AG09309 (cell line): ENCODE measurements at regions not wholly inside any gene's neighbourhood (a gene's known extent, or its start where the extent isn't known, plus 50 kb on each side); places are given as distances from the start of the nearest gene placed in this dataset.
"Not testable (repeated sequence)": the region's sequence is repeated elsewhere in the genome, so short reads cannot be mapped to it uniquely, and the experiment has no call there.

Experiments
- DNase-seq: peaks from one replicate; pipeline ENCODE4 v3.0.0-alpha.2; 2010; ENCODE audit warnings: low read depth
- H3K4me3 ChIP-seq: 2 replicates; pipeline ENCODE4 v1.5.1; 2011; ENCODE audit warnings: mild to moderate bottlenecking, low read depth, low read length, moderate library complexity; ENCODE audit not compliant: control insufficient read depth
- CTCF ChIP-seq: IDR thresholded peaks from 2 replicates; pipeline ENCODE4 v1.5.1; 2011; ENCODE audit warnings: mild to moderate bottlenecking, low read depth, low read length, inconsistent platforms; ENCODE audit not compliant: insufficient read depth, control insufficient read depth; ENCODE audit errors: missing control alignments

DNA sequence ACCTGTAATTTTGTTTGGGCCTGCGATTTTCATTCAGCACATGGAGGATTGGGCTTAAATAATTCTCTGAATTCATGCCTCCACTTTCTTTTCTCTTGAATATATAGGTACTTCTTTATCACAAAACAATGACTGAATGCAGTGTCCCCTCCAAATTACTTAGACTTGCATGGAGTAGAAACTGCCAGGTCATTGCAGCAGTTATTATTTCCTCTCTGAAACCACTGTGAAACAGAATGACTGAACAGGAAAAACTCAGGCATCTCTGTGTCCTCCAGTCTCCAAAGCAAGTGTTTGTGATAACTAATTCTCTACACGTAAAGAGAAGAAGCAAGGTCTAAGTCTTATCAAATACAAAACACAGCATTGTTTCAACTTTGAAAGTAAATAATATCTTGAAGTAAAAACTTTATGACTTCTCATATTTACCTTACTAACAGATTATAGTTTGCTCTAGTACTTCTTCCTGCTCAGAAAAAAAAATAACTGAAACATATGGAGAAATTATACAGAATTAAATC is 144.5 kb upstream of the DIAPH2 start:
- no peak overlapping the region for H3K4me3 ChIP-seq
- TF ChIP-seq CTCF = no peak
- DNase-seq = no peak

DNA sequence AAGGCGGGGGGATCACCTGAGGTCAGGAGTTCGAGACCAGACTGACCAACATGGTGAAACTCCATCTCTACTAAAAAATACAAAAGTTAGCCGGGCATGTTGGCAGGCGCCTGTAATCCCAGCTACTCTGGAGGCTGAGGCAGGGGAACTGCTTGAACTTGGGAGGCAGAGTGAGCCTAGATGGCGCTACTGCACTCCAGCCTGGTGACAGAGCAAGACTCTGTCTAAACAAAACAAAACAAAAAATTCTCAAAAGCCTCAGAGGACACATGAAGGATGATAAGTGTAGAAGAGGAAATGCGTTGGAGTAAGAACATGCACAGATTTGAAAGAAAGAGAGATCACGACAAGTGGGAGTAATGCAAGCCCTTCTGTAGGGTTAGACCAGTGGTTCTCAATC is 138.4 kb upstream of the DIAPH2 start:
- not testable (repeated sequence) for H3K4me3 ChIP-seq

GRCh38 chrX:96551322-96551872 is 133.2 kb upstream of the DIAPH2 start:
- TF ChIP-seq CTCF = no peak
- H3K4me3 ChIP-seq = no peak overlapping the region
- DNase-seq = no peak

More for the DNA sequence above, 138.4 kb upstream of the DIAPH2 start:
- DNase-seq = not testable (repeated sequence)

DNA sequence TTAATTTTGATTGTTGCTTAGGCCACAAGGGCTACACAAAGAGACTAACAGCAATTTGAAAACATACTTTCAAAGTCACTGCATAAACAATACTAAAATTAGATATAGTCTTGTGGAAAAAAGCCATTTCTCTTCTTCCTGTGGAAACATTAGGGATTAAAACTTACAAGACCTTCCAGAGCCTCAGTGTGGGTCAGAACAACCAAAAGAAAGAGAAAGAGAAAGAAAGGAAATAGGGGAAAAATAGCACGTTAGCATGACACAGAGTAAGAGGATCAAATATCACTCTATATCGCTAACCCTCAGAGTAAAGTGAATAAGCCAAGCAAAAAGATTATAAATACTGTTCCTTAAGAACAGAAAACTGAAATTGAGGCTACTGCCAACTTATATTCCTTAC is 127.8 kb upstream of the DIAPH2 start:
- TF ChIP-seq CTCF = no peak
- no peak overlapping the region for H3K4me3 ChIP-seq
- DNase-seq = no peak

DNA sequence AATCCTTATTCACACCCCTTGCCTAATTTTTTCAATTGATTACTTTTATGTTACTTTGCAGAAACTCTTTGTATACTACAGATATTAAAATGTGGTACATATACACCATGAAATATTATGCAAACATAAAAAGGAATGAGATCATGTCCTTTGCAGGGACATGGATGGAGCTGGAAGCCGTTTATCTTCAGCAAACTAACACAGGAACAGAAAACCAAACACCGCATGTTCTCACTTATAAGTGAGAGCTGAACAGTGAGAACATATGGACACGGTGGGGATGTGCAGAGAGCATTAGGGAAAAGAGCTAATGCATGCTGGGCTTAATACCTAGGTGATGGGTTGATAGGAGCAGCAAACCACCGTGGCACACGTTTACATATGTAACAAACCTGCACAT is 123.5 kb upstream of the DIAPH2 start:
- DNase-seq, H3K4me3 ChIP-seq: not testable (repeated sequence)

GRCh38 chrX:96563646-96564045 is 121.0 kb upstream of the DIAPH2 start:
- no peak for TF ChIP-seq CTCF
- no peak overlapping the region for H3K4me3 ChIP-seq
- peak; percentile 57 for DNase-seq

DNA sequence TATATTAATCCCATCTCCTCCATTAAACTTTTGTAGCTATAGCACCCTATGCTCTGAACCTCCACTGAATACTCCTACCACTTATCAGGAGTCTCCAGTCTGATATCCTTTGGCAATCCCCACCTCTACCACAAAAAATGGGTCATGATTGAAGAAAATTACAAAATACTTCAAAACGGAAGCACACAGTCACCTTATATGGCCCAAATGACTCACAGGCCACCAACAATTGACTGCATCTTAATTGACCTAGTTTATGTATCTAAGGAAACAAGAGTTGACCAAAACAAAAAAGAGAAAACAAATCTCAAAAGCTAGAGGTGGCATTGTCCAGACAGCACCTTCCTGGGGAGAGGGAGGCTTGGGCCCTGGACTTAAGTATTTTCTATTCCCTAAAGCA is 120.0 kb upstream of the DIAPH2 start:
- no peak for TF ChIP-seq CTCF
- no peak for DNase-seq
- no peak overlapping the region for H3K4me3 ChIP-seq

DNA sequence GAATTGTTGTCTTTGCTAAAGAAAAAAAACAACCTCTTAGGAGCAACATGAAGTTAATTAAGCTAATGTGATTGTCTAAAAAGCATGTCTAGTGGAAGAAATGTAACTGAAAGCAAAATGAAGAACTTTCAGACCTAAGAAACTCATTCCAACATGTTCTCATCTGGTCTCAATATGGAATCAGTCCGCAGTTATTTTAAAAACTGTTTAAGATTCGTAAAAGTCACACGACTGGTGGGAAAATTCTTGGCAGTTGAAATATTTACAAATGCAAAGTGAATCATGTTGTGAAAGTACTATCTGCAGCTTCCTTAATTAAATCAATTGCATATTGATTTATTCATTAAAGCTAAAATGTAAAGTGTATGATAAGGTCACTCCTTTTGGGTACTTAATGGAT is 117.8 kb upstream of the DIAPH2 start:
- no peak overlapping the region for H3K4me3 ChIP-seq
- TF ChIP-seq CTCF = no peak
- DNase-seq = no peak
